ENCODE measurements at regions not wholly inside any gene's neighbourhood (a gene's known extent, or its start where the extent isn't known, plus 50 kb on each side); places are given as distances from the start of the nearest gene placed in this dataset.

GRCh38 chr6:105805501-105806023 is 280.6 kb upstream of the PRDM1 start:
- no peaks in the 10 kb centered on the region for H3K36me3 ChIP-seq (ENCODE audit: insufficient read depth, insufficient read length, low read length)
- no peak overlapping the region for H3K4me3 ChIP-seq (ENCODE audit: insufficient read length, low read depth)
- DNase-seq (ENCODE audit: low read depth, low spot score) = no peak
- no peaks in the 10 kb centered on the region; the same call in 1 of the 2 replicates for H3K9me3 ChIP-seq (ENCODE audit: insufficient read depth, low read length)
- no peak overlapping the region for H3K9ac ChIP-seq (ENCODE audit: insufficient read length, low read depth)
- no peaks in the 10 kb centered on the region for H3K4me1 ChIP-seq (ENCODE audit: insufficient read depth, insufficient read length)
- TF ChIP-seq ZNF274 (IDR thresholded peaks at IDR 0.05; ENCODE audit: low read depth, low read length) = no peak
- no peak for TF ChIP-seq SUZ12 (IDR thresholded peaks at IDR 0.05; ENCODE audit: extremely low read depth, insufficient read depth, insufficient read length)
- no peak for TF ChIP-seq YY1 (IDR thresholded peaks at IDR 0.05; ENCODE audit: insufficient read depth, insufficient read length)
- no peaks in the 10 kb centered on the region for H3K27me3 ChIP-seq (ENCODE audit: insufficient read depth, insufficient read length)

- H3K36me3 ChIP-seq (ENCODE audit: insufficient read depth, insufficient read length, low read length) = no peaks in the 10 kb centered on the region
- no peaks in the 10 kb centered on the region; the same call in 1 of the 2 replicates for H3K9me3 ChIP-seq (ENCODE audit: insufficient read depth, low read length)
- H3K4me3 ChIP-seq (ENCODE audit: insufficient read length, low read depth) = no peak overlapping the region
- DNase-seq (ENCODE audit: low read depth, low spot score) = no peak
- TF ChIP-seq SUZ12 (IDR thresholded peaks at IDR 0.05; ENCODE audit: extremely low read depth, insufficient read depth, insufficient read length) = no peak
- TF ChIP-seq YY1 (IDR thresholded peaks at IDR 0.05; ENCODE audit: insufficient read depth, insufficient read length) = no peak
- no peak for TF ChIP-seq ZNF274 (IDR thresholded peaks at IDR 0.05; ENCODE audit: low read depth, low read length)
- no peaks in the 10 kb centered on the region for H3K4me1 ChIP-seq (ENCODE audit: insufficient read depth, insufficient read length)
- H3K9ac ChIP-seq (ENCODE audit: insufficient read length, low read depth) = no peak overlapping the region
- H3K27me3 ChIP-seq (ENCODE audit: insufficient read depth, insufficient read length) = no peaks in the 10 kb centered on the region
Measured at GRCh38 chr6:105804424-105804823, 281.7 kb upstream of the PRDM1 start.

- no peaks in the 10 kb centered on the region for H3K27me3 ChIP-seq (ENCODE audit: insufficient read depth, insufficient read length)
- no peak for DNase-seq (ENCODE audit: low read depth, low spot score)
- no peak overlapping the region for H3K9ac ChIP-seq (ENCODE audit: insufficient read length, low read depth)
- TF ChIP-seq YY1 (IDR thresholded peaks at IDR 0.05; ENCODE audit: insufficient read depth, insufficient read length) = no peak
- TF ChIP-seq SUZ12 (IDR thresholded peaks at IDR 0.05; ENCODE audit: extremely low read depth, insufficient read depth, insufficient read length) = no peak
- TF ChIP-seq ZNF274 (IDR thresholded peaks at IDR 0.05; ENCODE audit: low read depth, low read length) = no peak
- no peaks in the 10 kb centered on the region for H3K4me1 ChIP-seq (ENCODE audit: insufficient read depth, insufficient read length)
- no peak overlapping the region for H3K4me3 ChIP-seq (ENCODE audit: insufficient read length, low read depth)
- H3K36me3 ChIP-seq (ENCODE audit: insufficient read depth, insufficient read length, low read length) = no peaks in the 10 kb centered on the region
- H3K9me3 ChIP-seq (ENCODE audit: insufficient read depth, low read length) = no peaks in the 10 kb centered on the region; the same call in 1 of the 2 replicates
Measured at GRCh38 chr6:105804000-105804399, 282.1 kb upstream of the PRDM1 start.

DNA sequence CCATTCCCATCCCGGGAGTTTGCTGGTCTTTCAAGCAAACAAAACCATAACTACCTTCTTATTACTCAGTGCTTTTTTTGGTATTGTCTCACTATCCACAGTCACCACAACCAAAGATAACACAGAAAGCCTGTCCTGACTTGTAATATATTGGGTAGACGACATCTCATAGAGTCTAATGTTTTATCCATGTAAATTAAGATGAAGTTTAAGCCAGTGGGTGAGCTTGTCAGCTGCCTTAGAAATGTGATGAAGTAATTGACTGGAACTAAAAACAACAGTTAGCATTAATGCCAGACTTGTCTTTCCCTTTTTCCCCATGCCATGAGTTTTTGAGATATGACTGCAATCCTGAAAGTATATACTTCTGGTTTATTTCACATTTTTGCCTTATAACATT is 282.7 kb upstream of the PRDM1 start:
- TF ChIP-seq ZNF274 (IDR thresholded peaks at IDR 0.05; ENCODE audit: low read depth, low read length) = no peak
- TF ChIP-seq SUZ12 (IDR thresholded peaks at IDR 0.05; ENCODE audit: extremely low read depth, insufficient read depth, insufficient read length) = no peak
- no peak for TF ChIP-seq YY1 (IDR thresholded peaks at IDR 0.05; ENCODE audit: insufficient read depth, insufficient read length)
- H3K36me3 ChIP-seq (ENCODE audit: insufficient read depth, insufficient read length, low read length) = no peaks in the 10 kb centered on the region
- H3K9me3 ChIP-seq (ENCODE audit: insufficient read depth, low read length) = no peaks in the 10 kb centered on the region; the same call in 1 of the 2 replicates
- no peak overlapping the region for H3K4me3 ChIP-seq (ENCODE audit: insufficient read length, low read depth)
- no peak overlapping the region for H3K9ac ChIP-seq (ENCODE audit: insufficient read length, low read depth)
- no peaks in the 10 kb centered on the region for H3K4me1 ChIP-seq (ENCODE audit: insufficient read depth, insufficient read length)
- no peaks in the 10 kb centered on the region for H3K27me3 ChIP-seq (ENCODE audit: insufficient read depth, insufficient read length)
- DNase-seq (ENCODE audit: low read depth, low spot score) = no peak

DNA sequence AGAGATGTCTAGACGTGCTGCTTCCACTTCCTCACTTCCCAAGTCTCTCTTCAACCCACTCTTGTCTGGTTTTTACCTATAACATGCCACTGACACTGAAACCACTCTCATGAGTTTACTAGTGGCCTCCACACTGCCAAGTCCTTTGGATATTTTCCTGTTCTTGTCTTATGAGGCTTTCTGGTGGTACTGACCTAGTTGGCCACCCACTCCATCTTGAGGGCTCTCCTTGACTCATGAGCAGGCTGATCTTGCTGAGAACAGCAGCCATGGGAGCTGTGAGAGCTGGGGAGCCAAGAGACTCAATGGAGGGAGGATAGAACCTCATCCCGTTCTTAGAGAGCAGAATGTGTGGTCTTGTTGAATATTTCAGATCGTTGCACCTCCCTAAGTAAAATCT is 283.4 kb upstream of the PRDM1 start:
- H3K36me3 ChIP-seq (ENCODE audit: insufficient read depth, insufficient read length, low read length) = no peaks in the 10 kb centered on the region
- no peaks in the 10 kb centered on the region for H3K27me3 ChIP-seq (ENCODE audit: insufficient read depth, insufficient read length)
- no peak for DNase-seq (ENCODE audit: low read depth, low spot score)
- H3K9ac ChIP-seq (ENCODE audit: insufficient read length, low read depth) = no peak overlapping the region
- TF ChIP-seq YY1 (IDR thresholded peaks at IDR 0.05; ENCODE audit: insufficient read depth, insufficient read length) (no peak), SUZ12 (IDR thresholded peaks at IDR 0.05; ENCODE audit: extremely low read depth, insufficient read depth, insufficient read length) (no peak), ZNF274 (IDR thresholded peaks at IDR 0.05; ENCODE audit: low read depth, low read length) (no peak)
- H3K4me3 ChIP-seq (ENCODE audit: insufficient read length, low read depth) = no peak overlapping the region
- H3K4me1 ChIP-seq (ENCODE audit: insufficient read depth, insufficient read length) = no peaks in the 10 kb centered on the region
- no peaks in the 10 kb centered on the region; the same call in 1 of the 2 replicates for H3K9me3 ChIP-seq (ENCODE audit: insufficient read depth, low read length)

- no peak for TF ChIP-seq SUZ12 (IDR thresholded peaks at IDR 0.05; ENCODE audit: extremely low read depth, insufficient read depth, insufficient read length)
- no peak for TF ChIP-seq YY1 (IDR thresholded peaks at IDR 0.05; ENCODE audit: insufficient read depth, insufficient read length)
- TF ChIP-seq ZNF274 (IDR thresholded peaks at IDR 0.05; ENCODE audit: low read depth, low read length) = no peak
- H3K4me1 ChIP-seq (ENCODE audit: insufficient read depth, insufficient read length) = no peaks in the 10 kb centered on the region
- H3K9me3 ChIP-seq (ENCODE audit: insufficient read depth, low read length) = no peaks in the 10 kb centered on the region
- no peak for DNase-seq (ENCODE audit: low read depth, low spot score)
- H3K36me3 ChIP-seq (ENCODE audit: insufficient read depth, insufficient read length, low read length) = no peaks in the 10 kb centered on the region
- no peak overlapping the region for H3K4me3 ChIP-seq (ENCODE audit: insufficient read length, low read depth)
- H3K9ac ChIP-seq (ENCODE audit: insufficient read length, low read depth) = no peak overlapping the region
- H3K27me3 ChIP-seq (ENCODE audit: insufficient read depth, insufficient read length) = no peaks in the 10 kb centered on the region
Measured at GRCh38 chr6:105800871-105801270, 285.3 kb upstream of the PRDM1 start.

DNA sequence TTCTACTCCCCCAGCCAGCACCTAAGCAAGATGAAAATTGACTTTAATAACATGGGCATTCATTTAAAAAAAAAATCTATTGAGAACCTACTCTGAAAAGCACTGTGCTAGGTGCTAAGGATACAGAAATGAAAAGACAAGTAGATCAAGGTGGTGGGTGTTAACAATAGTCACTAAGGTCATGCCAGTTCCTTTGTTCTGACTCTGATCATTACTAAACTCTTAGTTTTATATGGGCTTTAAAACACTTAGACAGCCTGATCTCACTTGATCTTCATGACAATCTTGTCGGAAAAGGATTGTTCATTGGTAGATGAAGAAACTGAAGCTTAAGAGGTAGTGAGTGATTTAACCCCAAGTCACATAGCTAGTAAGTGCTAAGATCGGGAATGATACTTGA is 285.7 kb upstream of the PRDM1 start:
- Histone ChIP-seq H3K27me3 (ENCODE audit: insufficient read depth, insufficient read length) (no peaks in the 10 kb centered on the region), H3K4me1 (ENCODE audit: insufficient read depth, insufficient read length) (no peaks in the 10 kb centered on the region), H3K4me3 (ENCODE audit: insufficient read length, low read depth) (no peak overlapping the region), H3K9me3 (ENCODE audit: insufficient read depth, low read length) (no peaks in the 10 kb centered on the region), H3K9ac (ENCODE audit: insufficient read length, low read depth) (no peak overlapping the region), H3K36me3 (ENCODE audit: insufficient read depth, insufficient read length, low read length) (no peaks in the 10 kb centered on the region)
- no peak for DNase-seq (ENCODE audit: low read depth, low spot score)
- TF ChIP-seq YY1 (IDR thresholded peaks at IDR 0.05; ENCODE audit: insufficient read depth, insufficient read length) = no peak
- no peak for TF ChIP-seq SUZ12 (IDR thresholded peaks at IDR 0.05; ENCODE audit: extremely low read depth, insufficient read depth, insufficient read length)
- no peak for TF ChIP-seq ZNF274 (IDR thresholded peaks at IDR 0.05; ENCODE audit: low read depth, low read length)
